Tibial nerve (tissue), 4 donors: ENCODE measurements at regions not wholly inside any gene's neighbourhood (a gene's known extent, or its start where the extent isn't known, plus 50 kb on each side); places are given as distances from the start of the nearest gene placed in this dataset.

ENCODE experiments used
- DNase-seq, 2 donors: peaks; one replicate each; pipeline ENCODE4 v3.0.0-alpha.2; 2019; ENCODE audit warnings: low spot score in 2 of 2
- H3K27ac ChIP-seq, 4 donors: fragments of 200-600 bp; sonication (generic) in 3 of 4; one replicate each; pipeline ENCODE4 v1.5.1; 2017 to 2019; ENCODE audit warnings: mild to moderate bottlenecking in 1 of 4
- H3K27me3 ChIP-seq, 2 donors: fragments of 200-600 bp; sonication (generic) in 1 of 2; one replicate each; pipeline versions ENCODE4 v1.5.1 to v1.6.0; 2017 to 2019
- H3K36me3 ChIP-seq, 3 donors: fragments of 200-600 bp; sonication (generic); one replicate each; pipeline ENCODE4 v1.5.1; 2018 to 2019
- H3K4me1 ChIP-seq, 4 donors: fragments of 200-600 bp; sonication (generic) in 3 of 4; one replicate each; pipeline ENCODE4 v1.5.1; 2017 to 2019
- H3K4me3 ChIP-seq, 4 donors: fragments of 200-600 bp; sonication (generic) in 3 of 4; one replicate each; pipeline ENCODE4 v1.5.1; 2017 to 2019; ENCODE audit warnings: mild to moderate bottlenecking in 1 of 4, moderate library complexity in 1 of 4
- H3K9me3 ChIP-seq, 4 donors: fragments of 200-600 bp; sonication (generic) in 3 of 4; one replicate each; pipeline ENCODE4 v1.5.1; 2017 to 2019
- EP300 ChIP-seq, 2 donors: sonication (generic); formaldehyde crosslinking; IDR thresholded peaks; one replicate each; pipeline ENCODE4 v1.6.1; 2017; ENCODE audit warnings: antibody characterized with exemption in 2 of 2, mild to moderate bottlenecking in 1 of 2
- POLR2A ChIP-seq, 2 donors: fragments of 450-650 bp; IDR thresholded peaks; one replicate each; pipeline ENCODE4 v1.6.1; 2017; ENCODE audit warnings: antibody characterized with exemption in 2 of 2, mild to moderate bottlenecking in 2 of 2, moderate library complexity in 2 of 2
- WGBS, 2 donors: methylation state at CpG; one replicate each; pipeline ENCODE4 v1.1.5; 2018; 5-methylcytosine and 5-hydroxymethylcytosine counted together
- TF ChIP-seq, protein P1 (sequence below), 5 experiments: fragments of 200-600 bp in 3 of 5; fragments of 450-650 bp in 2 of 5; sonication (generic) in 3 of 5; IDR thresholded peaks; one replicate each; pipeline ENCODE4 v1.5.1; 2016 to 2019; ENCODE audit warnings: antibody characterized with exemption in 5 of 5, mild to moderate bottlenecking in 3 of 5, moderate library complexity in 2 of 5

- TF ChIP-seq EP300 (IDR thresholded peaks at IDR 0.05) (no peak), POLR2A (IDR thresholded peaks at IDR 0.05) (no peak)
- TF ChIP-seq, protein P1, sequence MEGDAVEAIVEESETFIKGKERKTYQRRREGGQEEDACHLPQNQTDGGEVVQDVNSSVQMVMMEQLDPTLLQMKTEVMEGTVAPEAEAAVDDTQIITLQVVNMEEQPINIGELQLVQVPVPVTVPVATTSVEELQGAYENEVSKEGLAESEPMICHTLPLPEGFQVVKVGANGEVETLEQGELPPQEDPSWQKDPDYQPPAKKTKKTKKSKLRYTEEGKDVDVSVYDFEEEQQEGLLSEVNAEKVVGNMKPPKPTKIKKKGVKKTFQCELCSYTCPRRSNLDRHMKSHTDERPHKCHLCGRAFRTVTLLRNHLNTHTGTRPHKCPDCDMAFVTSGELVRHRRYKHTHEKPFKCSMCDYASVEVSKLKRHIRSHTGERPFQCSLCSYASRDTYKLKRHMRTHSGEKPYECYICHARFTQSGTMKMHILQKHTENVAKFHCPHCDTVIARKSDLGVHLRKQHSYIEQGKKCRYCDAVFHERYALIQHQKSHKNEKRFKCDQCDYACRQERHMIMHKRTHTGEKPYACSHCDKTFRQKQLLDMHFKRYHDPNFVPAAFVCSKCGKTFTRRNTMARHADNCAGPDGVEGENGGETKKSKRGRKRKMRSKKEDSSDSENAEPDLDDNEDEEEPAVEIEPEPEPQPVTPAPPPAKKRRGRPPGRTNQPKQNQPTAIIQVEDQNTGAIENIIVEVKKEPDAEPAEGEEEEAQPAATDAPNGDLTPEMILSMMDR (IDR thresholded peaks at IDR 0.05), result no peak
- Histone ChIP-seq H3K36me3 (no peaks in the 10 kb centered on the region), H3K4me1 (peaks cover 0 to 28% (median 14%) of the 10 kb centered on the region in 4 donors), H3K9me3 (no peaks in the 10 kb centered on the region), H3K27me3 (no peaks in the 10 kb centered on the region), H3K27ac (peak overlapping the region in 1 of 4 donors; percentile 74), H3K4me3 (no peak overlapping the region)
- 80% methylated on average over 13 of the region's 13 CpGs for WGBS, 2 donors
- no peak for DNase-seq
Measured at GRCh38 chr6:6704103-6705060, 115.9 kb downstream of the LY86 start.

DNA sequence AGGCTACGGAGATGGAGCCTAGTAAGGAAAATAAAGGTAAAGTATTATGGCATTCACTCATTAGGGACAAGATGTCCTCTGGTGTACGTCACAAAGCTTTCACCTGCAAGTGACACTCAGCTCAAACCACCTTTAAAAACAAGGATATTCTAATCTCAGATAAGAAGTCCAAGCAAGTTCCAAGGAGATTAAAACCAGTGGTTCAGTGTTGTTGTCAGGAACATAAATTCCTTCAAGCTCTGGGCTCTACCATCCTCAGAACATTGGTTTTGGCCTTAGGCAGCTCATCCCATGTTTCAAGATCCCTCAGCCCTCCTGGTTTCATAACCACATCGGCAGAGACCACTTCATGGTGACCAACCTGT lies 116.5 kb downstream of the LY86 start:
- TF ChIP-seq, protein P1 (IDR thresholded peaks at IDR 0.05), result no peak
- no peak for TF ChIP-seq POLR2A (IDR thresholded peaks at IDR 0.05)
- TF ChIP-seq EP300 (IDR thresholded peaks at IDR 0.05), result no peak
- WGBS, 2 donors, result 94% methylated on average over 3 of the region's 3 CpGs

DNA sequence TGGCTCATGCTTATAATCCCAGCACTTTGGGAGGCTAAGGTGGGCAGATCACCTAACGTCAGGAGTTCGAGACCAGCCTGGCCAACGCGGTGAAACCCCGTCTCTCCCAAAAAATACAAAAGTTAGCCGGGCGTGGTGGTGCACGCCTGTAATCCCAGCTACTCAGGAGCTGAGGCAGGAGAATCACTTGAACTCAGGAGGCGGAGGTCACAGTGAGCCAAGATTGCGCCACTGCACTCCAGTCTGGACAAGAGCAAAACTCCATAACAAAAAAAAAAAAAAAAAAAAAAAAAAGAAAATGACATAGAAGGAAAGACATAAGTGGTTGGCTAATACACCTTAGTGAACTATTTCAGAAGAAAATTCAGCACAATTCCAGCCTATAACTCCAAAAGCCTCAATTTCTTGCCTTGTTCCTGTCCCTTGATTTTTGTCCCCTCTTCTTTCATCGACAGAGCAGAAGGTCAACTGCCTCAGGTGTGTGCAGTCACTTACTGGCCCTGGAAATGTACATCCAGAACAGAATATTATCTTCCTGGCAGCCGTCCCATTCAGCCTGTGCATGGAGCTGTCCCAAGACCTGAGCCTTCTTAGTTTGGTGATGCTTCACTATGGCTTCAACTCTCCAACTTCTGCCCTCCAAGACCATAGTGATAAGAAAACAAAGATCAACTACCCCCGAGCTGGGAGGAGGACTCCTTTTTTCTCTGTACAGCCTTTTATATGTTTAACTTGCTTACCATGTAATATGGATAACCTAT lies 117.6 kb downstream of the LY86 start:
- Histone ChIP-seq H3K27me3 (no peaks in the 10 kb centered on the region), H3K4me1 (peaks cover 0 to 10% (median 0%) of the 10 kb centered on the region in 4 donors), H3K27ac (no peak overlapping the region), H3K9me3 (no peaks in the 10 kb centered on the region), H3K36me3 (no peaks in the 10 kb centered on the region), H3K4me3 (no peak overlapping the region)
- TF ChIP-seq, protein P1 (IDR thresholded peaks at IDR 0.05), result no peak
- TF ChIP-seq EP300 (IDR thresholded peaks at IDR 0.05) (no peak), POLR2A (IDR thresholded peaks at IDR 0.05) (no peak)
- no peak for DNase-seq
- WGBS, 2 donors, result 95% methylated on average over 13 of the region's 13 CpGs

More for the DNA sequence above, 116.5 kb downstream of the LY86 start:
- Histone ChIP-seq H3K36me3 (no peaks in the 10 kb centered on the region), H3K27ac (no peak overlapping the region), H3K4me1 (peaks cover 0 to 21% (median 8%) of the 10 kb centered on the region in 4 donors), H3K9me3 (no peaks in the 10 kb centered on the region), H3K4me3 (no peak overlapping the region), H3K27me3 (no peaks in the 10 kb centered on the region)
- DNase-seq, result no peak

DNA sequence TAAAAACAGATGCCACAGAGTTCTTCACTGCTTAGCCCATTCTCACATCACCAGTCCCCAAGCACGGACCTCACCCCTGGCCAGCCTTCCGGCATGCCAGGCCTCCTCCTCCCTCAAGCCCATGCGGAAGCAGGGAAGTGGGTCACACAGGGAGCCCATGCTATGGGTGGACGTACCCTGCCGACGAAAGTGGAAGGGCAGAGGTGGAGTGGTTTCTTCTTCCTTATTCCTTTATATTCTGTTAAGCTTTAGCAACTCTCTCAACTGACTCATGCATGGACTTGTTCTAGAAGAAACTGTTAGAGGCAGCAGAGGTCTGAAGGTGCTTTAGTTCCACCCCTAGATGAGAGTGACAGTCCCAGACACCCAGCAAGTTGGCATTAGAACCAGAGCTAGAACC lies 118.6 kb downstream of the LY86 start:
- Histone ChIP-seq H3K4me1 (peaks cover 0 to 5% (median 2%) of the 10 kb centered on the region in 4 donors), H3K27me3 (no peaks in the 10 kb centered on the region), H3K4me3 (no peak overlapping the region), H3K9me3 (no peaks in the 10 kb centered on the region), H3K36me3 (no peaks in the 10 kb centered on the region), H3K27ac (no peak overlapping the region)
- TF ChIP-seq, protein P1 (IDR thresholded peaks at IDR 0.05), result no peak
- TF ChIP-seq EP300 (IDR thresholded peaks at IDR 0.05), result no peak
- TF ChIP-seq POLR2A (IDR thresholded peaks at IDR 0.05), result no peak
- 88 to 92% methylated on average over 6 of the region's 6 CpGs for WGBS, 2 donors
- no peak for DNase-seq

DNA sequence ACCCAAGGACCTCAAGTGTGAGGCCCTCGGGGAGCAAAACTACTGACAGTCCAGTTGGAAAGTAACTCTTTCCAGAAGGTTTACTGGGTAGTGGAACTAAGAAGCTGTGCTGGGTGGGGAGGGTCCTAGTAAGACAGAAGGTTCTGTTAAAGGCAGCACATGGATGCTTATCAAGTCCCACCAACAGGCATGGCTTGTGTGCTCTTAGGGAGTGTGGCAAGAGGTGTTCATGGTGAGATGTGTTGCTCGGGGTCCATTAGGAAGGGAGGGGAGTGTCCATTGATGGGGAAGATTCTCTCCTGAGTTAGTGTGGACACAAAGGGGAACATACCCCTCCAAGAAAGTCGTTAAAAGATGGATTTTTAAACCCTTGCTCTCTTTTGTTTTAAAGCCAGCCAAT lies 120.6 kb downstream of the LY86 start:
- Histone ChIP-seq H3K4me3 (no peak overlapping the region), H3K9me3 (no peaks in the 10 kb centered on the region), H3K27me3 (no peaks in the 10 kb centered on the region), H3K36me3 (no peaks in the 10 kb centered on the region), H3K27ac (no peak overlapping the region), H3K4me1 (peaks cover 0 to 25% (median 4%) of the 10 kb centered on the region in 4 donors)
- no peak for DNase-seq
- TF ChIP-seq EP300 (IDR thresholded peaks at IDR 0.05), result no peak
- TF ChIP-seq, protein P1 (IDR thresholded peaks at IDR 0.05), result no peak
- no peak for TF ChIP-seq POLR2A (IDR thresholded peaks at IDR 0.05)
- 81 to 84% methylated on average over 3 of the region's 3 CpGs for WGBS, 2 donors
